HEK293 (cell line): ENCODE measurements at regions not wholly inside any gene's neighbourhood (a gene's known extent, or its start where the extent isn't known, plus 50 kb on each side); places are given as distances from the start of the nearest gene placed in this dataset.

ENCODE experiments used
- CTCF ChIA-PET: fragments of 350-600 bp; formaldehyde crosslinking; extraction: SDS; loops from one replicate; lab custom pipeline; 2021; ENCODE audit warnings: antibody characterized with exemption; lab: Yijun Ruan, JAX
- POLR2A ChIA-PET: fragments of 300-600 bp; formaldehyde crosslinking; extraction: SDS; loops from one replicate; lab custom pipeline; 2020; ENCODE audit warnings: antibody characterized with exemption, inconsistent platforms; lab: Yijun Ruan, JAX
- H3K27ac ChIP-seq: fragments of 200-500 bp; sonication (Bioruptor generic); 2 replicates; pipeline ENCODE4 v1.5.1; 2014; ENCODE audit warnings: low read depth, low read length, control low read depth, inconsistent platforms; ENCODE audit errors: extremely low read depth
- H3K36me3 ChIP-seq, 2 experiments: fragments of 200-500 bp in 1 of 2; sonication (Bioruptor generic) in 1 of 2; 1 replicate in 1 of 2; 2 replicates in 1 of 2; pipeline ENCODE4 v1.5.1; 2014 to 2017; ENCODE audit warnings: inconsistent platforms in 2 of 2, low read length in 2 of 2; ENCODE audit not compliant: control insufficient read depth in 2 of 2, insufficient read depth in 1 of 2
- H3K4me1 ChIP-seq: fragments of 200-500 bp; sonication (Bioruptor generic); 2 replicates; pipeline ENCODE4 v1.5.1; 2014; ENCODE audit warnings: mild to moderate bottlenecking, low read length, inconsistent platforms; ENCODE audit not compliant: control insufficient read depth, insufficient read depth
- H3K4me3 ChIP-seq: 2 replicates; pipeline ENCODE4 v1.5.1; 2011; ENCODE audit warnings: low read depth, mild to moderate bottlenecking, control low read depth, low read length, moderate library complexity
- H3K9me3 ChIP-seq: fragments of 200-500 bp; sonication (Bioruptor generic); 2 replicates; pipeline ENCODE4 v1.5.1; 2014; ENCODE audit warnings: low read depth, low read length, inconsistent platforms; ENCODE audit not compliant: control insufficient read depth, insufficient read depth
- GLI4 ChIP-seq: fragments of 450-650 bp; formaldehyde crosslinking; IDR thresholded peaks from 2 replicates; pipeline ENCODE4 v1.5.1; 2016; ENCODE audit warnings: missing biosample characterization, missing genetic modification characterization
- GLIS1 ChIP-seq: fragments of 450-650 bp; formaldehyde crosslinking; IDR thresholded peaks from 2 replicates; pipeline ENCODE4 v1.5.1; 2016; ENCODE audit warnings: missing biosample characterization, missing genetic modification characterization
- GLIS2 ChIP-seq: fragments of 450-650 bp; formaldehyde crosslinking; IDR thresholded peaks from 2 replicates; pipeline ENCODE4 v1.5.1; 2016; ENCODE audit warnings: missing biosample characterization, missing genetic modification characterization
- IKZF3 ChIP-seq: fragments of 450-650 bp; IDR thresholded peaks from 2 replicates; pipeline ENCODE4 v1.5.0; 2018; ENCODE audit warnings: missing biosample characterization, mild to moderate bottlenecking, missing genetic modification characterization, moderate library complexity
- MYNN ChIP-seq: fragments of 450-650 bp; formaldehyde crosslinking; IDR thresholded peaks from 2 replicates; pipeline ENCODE4 v1.5.1; 2016; ENCODE audit warnings: missing biosample characterization, missing genetic modification characterization, borderline replicate concordance
- PRDM1 ChIP-seq: fragments of 450-650 bp; formaldehyde crosslinking; IDR thresholded peaks from 2 replicates; pipeline ENCODE4; 2016; ENCODE audit warnings: missing biosample characterization, missing genetic modification characterization
- SALL2 ChIP-seq: fragments of 450-650 bp; formaldehyde crosslinking; IDR thresholded peaks from 2 replicates; pipeline ENCODE4 v1.5.0; 2017; ENCODE audit warnings: missing biosample characterization, mild to moderate bottlenecking, missing genetic modification characterization, borderline replicate concordance
- TRIM28 ChIP-seq: IDR thresholded peaks from 2 replicates; pipeline ENCODE4 v1.6.1; 2011; ENCODE audit warnings: low read length, control low read depth, borderline replicate concordance
- YY2 ChIP-seq: fragments of 450-650 bp; formaldehyde crosslinking; IDR thresholded peaks from 2 replicates; pipeline ENCODE4 v1.5.1; 2016; ENCODE audit warnings: missing biosample characterization, missing genetic modification characterization
- ZBTB44 ChIP-seq: fragments of 450-650 bp; IDR thresholded peaks from 2 replicates; pipeline ENCODE4 v1.5.1; 2018; ENCODE audit warnings: missing biosample characterization, mild to moderate bottlenecking, missing genetic modification characterization
- ZFHX2 ChIP-seq: fragments of 450-650 bp; formaldehyde crosslinking; conservative IDR thresholded peaks from 2 replicates; pipeline ENCODE4 v1.5.1; 2016; ENCODE audit warnings: missing biosample characterization, missing genetic modification characterization
- ZNF133 ChIP-seq: fragments of 450-650 bp; formaldehyde crosslinking; IDR thresholded peaks from 2 replicates; pipeline ENCODE4 v1.5.1; 2016; ENCODE audit warnings: missing biosample characterization, missing genetic modification characterization
- ZNF202 ChIP-seq: fragments of 450-650 bp; formaldehyde crosslinking; IDR thresholded peaks from 2 replicates; pipeline ENCODE4 v1.5.1; 2016; ENCODE audit warnings: missing biosample characterization, missing genetic modification characterization, borderline replicate concordance
- ZNF24 ChIP-seq: fragments of 450-650 bp; formaldehyde crosslinking; IDR thresholded peaks from 2 replicates; pipeline ENCODE4 v1.5.1; 2016; ENCODE audit warnings: missing biosample characterization, missing genetic modification characterization
- ZNF266 ChIP-seq: fragments of 450-650 bp; formaldehyde crosslinking; IDR thresholded peaks from 2 replicates; pipeline ENCODE4 v1.5.1; 2016; ENCODE audit warnings: missing biosample characterization, missing genetic modification characterization, low read depth
- ZNF280C ChIP-seq: fragments of 450-650 bp; formaldehyde crosslinking; IDR thresholded peaks from 2 replicates; pipeline ENCODE4 v1.5.1; 2016; ENCODE audit warnings: missing biosample characterization, missing genetic modification characterization
- ZNF433 ChIP-seq: fragments of 450-650 bp; formaldehyde crosslinking; IDR thresholded peaks from 2 replicates; pipeline ENCODE4 v1.5.1; 2016; ENCODE audit warnings: missing biosample characterization, missing genetic modification characterization, low read depth
- ZNF514 ChIP-seq: fragments of 450-650 bp; formaldehyde crosslinking; IDR thresholded peaks from 2 replicates; pipeline ENCODE4 v1.5.1; 2016; ENCODE audit warnings: missing biosample characterization, missing genetic modification characterization
- ZNF521 ChIP-seq: fragments of 450-650 bp; formaldehyde crosslinking; IDR thresholded peaks from 2 replicates; pipeline ENCODE4 v1.5.1; 2017; ENCODE audit warnings: missing biosample characterization, mild to moderate bottlenecking, missing genetic modification characterization
- ZNF558 ChIP-seq: fragments of 450-650 bp; formaldehyde crosslinking; IDR thresholded peaks from 2 replicates; pipeline ENCODE4 v1.5.1; 2016; ENCODE audit warnings: missing biosample characterization, missing genetic modification characterization
- ZNF571 ChIP-seq: fragments of 450-650 bp; formaldehyde crosslinking; IDR thresholded peaks from 2 replicates; pipeline ENCODE4 v1.5.0; 2017; ENCODE audit warnings: missing biosample characterization, missing genetic modification characterization
- ZNF600 ChIP-seq: fragments of 450-650 bp; formaldehyde crosslinking; IDR thresholded peaks from 2 replicates; pipeline ENCODE4 v1.5.1; 2016; ENCODE audit warnings: missing biosample characterization, missing genetic modification characterization
- ZNF610 ChIP-seq: fragments of 450-650 bp; formaldehyde crosslinking; IDR thresholded peaks from 2 replicates; pipeline ENCODE4 v1.5.1; 2016; ENCODE audit warnings: missing biosample characterization, missing genetic modification characterization, borderline replicate concordance
- ZNF843 ChIP-seq: fragments of 450-650 bp; formaldehyde crosslinking; IDR thresholded peaks from 2 replicates; pipeline ENCODE4 v1.5.1; 2016; ENCODE audit warnings: missing biosample characterization, missing genetic modification characterization
- TF ChIP-seq, protein P1 (sequence below): fragments of 450-650 bp; formaldehyde crosslinking; IDR thresholded peaks from 2 replicates; pipeline ENCODE4 v1.5.1; 2016; ENCODE audit warnings: missing biosample characterization, missing genetic modification characterization

DNA sequence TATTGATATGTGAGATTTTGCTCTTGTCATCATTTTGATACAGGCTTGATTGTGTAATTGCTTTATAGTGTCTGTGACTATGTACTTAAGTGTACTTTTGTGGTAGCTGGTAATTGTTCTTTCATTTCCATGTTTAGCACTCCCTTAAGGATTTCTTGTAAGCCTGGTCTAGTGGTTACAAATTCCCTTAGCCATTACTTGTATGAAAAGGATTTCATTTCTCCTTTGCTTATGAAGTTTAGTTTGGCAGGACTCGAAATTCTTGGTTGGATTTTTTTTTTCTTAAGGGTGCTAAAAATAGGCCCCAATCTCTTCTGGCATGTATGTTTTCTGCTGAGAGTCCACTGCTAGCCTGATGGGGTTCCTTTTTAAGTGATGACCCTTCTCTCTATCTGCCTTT lies 346.8 kb downstream of the JRKL start (continued):
- TF ChIP-seq, protein P1, sequence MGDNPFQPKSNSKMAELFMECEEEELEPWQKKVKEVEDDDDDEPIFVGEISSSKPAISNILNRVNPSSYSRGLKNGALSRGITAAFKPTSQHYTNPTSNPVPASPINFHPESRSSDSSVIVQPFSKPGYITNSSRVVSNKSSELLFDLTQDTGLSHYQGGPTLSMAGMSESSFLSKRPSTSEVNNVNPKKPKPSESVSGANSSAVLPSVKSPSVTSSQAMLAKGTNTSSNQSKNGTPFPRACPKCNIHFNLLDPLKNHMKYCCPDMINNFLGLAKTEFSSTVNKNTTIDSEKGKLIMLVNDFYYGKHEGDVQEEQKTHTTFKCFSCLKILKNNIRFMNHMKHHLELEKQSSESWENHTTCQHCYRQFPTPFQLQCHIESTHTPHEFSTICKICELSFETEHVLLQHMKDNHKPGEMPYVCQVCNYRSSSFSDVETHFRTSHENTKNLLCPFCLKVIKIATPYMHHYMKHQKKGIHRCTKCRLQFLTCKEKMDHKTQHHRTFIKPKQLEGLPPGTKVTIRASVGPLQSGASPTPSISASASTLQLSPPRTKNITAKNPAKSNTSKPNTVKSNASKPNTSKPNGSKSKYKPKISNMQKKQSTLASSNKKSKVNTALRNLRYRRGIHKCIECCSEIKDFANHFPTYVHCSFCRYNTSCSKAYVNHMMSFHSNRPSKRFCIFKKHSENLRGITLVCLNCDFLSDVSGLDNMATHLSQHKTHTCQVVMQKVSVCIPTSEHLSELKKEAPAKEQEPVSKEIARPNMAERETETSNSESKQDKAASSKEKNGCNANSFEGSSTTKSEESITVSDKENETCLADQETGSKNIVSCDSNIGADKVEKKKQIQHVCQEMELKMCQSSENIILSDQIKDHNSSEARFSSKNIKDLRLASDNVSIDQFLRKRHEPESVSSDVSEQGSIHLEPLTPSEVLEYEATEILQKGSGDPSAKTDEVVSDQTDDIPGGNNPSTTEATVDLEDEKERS (tag by site-specific recombination), result no peak
- no peak for TF ChIP-seq ZNF521 (tag by site-specific recombination)
- TF ChIP-seq ZNF558 (tag by site-specific recombination), result no peak
- no peak for TF ChIP-seq TRIM28
- no peak for TF ChIP-seq IKZF3 (tag by site-specific recombination)
- no peak for TF ChIP-seq ZNF133 (tag by site-specific recombination)
- no peak for TF ChIP-seq YY2 (tag by site-specific recombination)
- TF ChIP-seq, all 188 proteins: peak for 0

GRCh38 chr11:96738311-96738710 lies 348.5 kb downstream of the JRKL start:
- POLR2A ChIA-PET, result no interaction called here
- Histone ChIP-seq H3K4me3 (no peak overlapping the region), H3K36me3 (no peaks in the 10 kb centered on the region), H3K27ac (no peak overlapping the region), H3K4me1 (no peaks in the 10 kb centered on the region), H3K9me3 (no peaks in the 10 kb centered on the region)
- TF ChIP-seq PRDM1 (tag by site-specific recombination) (no peak), GLI4 (no peak), ZNF24 (tag by site-specific recombination) (no peak), GLIS2 (tag by site-specific recombination) (no peak), ZNF843 (tag by site-specific recombination) (no peak), ZNF514 (no peak), GLIS1 (tag by site-specific recombination) (no peak), ZNF571 (tag by site-specific recombination) (no peak), SALL2 (tag by site-specific recombination) (no peak), ZNF266 (tag by site-specific recombination) (no peak), ZFHX2 (tag by site-specific recombination) (no peak), MYNN (tag by site-specific recombination) (no peak), ZNF280C (no peak), ZNF202 (tag by site-specific recombination) (no peak), ZNF600 (tag by site-specific recombination) (no peak)
- CTCF ChIA-PET, result no interaction called here

DNA sequence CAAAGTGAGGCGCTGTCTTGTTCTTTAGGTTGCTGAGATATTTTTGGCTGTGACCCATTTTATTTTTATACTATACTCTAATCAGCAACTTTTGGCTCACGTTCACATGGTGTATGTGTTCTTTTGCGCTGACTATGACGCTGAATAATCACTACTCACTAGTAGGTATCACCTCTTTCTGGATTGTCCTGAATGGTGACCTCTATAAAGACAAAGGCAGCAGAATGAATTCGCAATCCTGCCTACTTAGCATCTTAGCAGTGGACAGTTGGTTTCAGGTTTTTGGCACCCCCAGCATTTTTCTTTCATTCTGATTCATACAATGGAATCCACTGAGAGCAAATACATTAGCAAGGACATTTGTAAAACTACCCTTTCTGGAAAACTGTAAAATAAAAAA lies 351.3 kb downstream of the JRKL start:
- Histone ChIP-seq H3K27ac (no peak overlapping the region), H3K9me3 (no peaks in the 10 kb centered on the region), H3K4me3 (no peak overlapping the region), H3K4me1 (no peaks in the 10 kb centered on the region), H3K36me3 (no peaks in the 10 kb centered on the region)
- CTCF ChIA-PET, result interaction anchor here (1.2 kb wide), 1 partner anchor 278 kb away, joined by 3 read pairs; no protein-coding TSS in a partner anchor
- POLR2A ChIA-PET, result no interaction called here
- TF ChIP-seq ZNF433 (no peak), ZNF610 (tag by site-specific recombination) (no peak), ZNF202 (tag by site-specific recombination) (no peak), ZBTB44 (no peak)
